Lung (tissue), 11 donors: ENCODE measurements at regions not wholly inside any gene's neighbourhood (a gene's known extent, or its start where the extent isn't known, plus 50 kb on each side); places are given as distances from the start of the nearest gene placed in this dataset.

Source experiments
- ATAC-seq: fragments of 200-7000 bp; cut with Tn5 transposase; one replicate; pipeline ENCODE4 v1.9.1; 2020; ENCODE audit warnings: moderate number of reproducible peaks; ENCODE audit not compliant: insufficient read depth, low FRiP score
- DNase-seq, 3 donors: peaks; one replicate each; pipeline ENCODE4 v3.0.0-alpha.2; 2013 to 2017
- H3K27ac ChIP-seq, 2 donors: one replicate each; pipeline ENCODE4 v1.5.1; 2013; ENCODE audit warnings: mild to moderate bottlenecking in 2 of 2, moderate library complexity in 2 of 2, control low read depth in 1 of 2, inconsistent platforms in 1 of 2, low read depth in 1 of 2, low read length in 1 of 2
- H3K27me3 ChIP-seq, 3 donors: one replicate each; pipeline ENCODE4 v1.5.1; 2013; ENCODE audit warnings: low read length in 2 of 3; ENCODE audit not compliant: control insufficient read depth in 3 of 3, insufficient read depth in 3 of 3
- H3K36me3 ChIP-seq, 4 donors: one replicate each; pipeline ENCODE4 v1.5.1; 2013; ENCODE audit warnings: low read length in 4 of 4, mild to moderate bottlenecking in 1 of 4, moderate library complexity in 1 of 4; ENCODE audit not compliant: control insufficient read depth in 4 of 4, insufficient read depth in 4 of 4
- H3K4me1 ChIP-seq, 5 donors: one replicate each; pipeline ENCODE4 v1.5.1; 2013; ENCODE audit warnings: low read length in 5 of 5, mild to moderate bottlenecking in 2 of 5, moderate library complexity in 1 of 5; ENCODE audit not compliant: control insufficient read depth in 5 of 5, insufficient read depth in 5 of 5
- H3K4me3 ChIP-seq: one replicate; pipeline ENCODE4 v1.5.1; 2013; ENCODE audit warnings: mild to moderate bottlenecking, control low read depth, moderate library complexity
- H3K9ac ChIP-seq, 2 donors: one replicate each; pipeline ENCODE4 v1.5.1; 2013; ENCODE audit warnings: low read length in 2 of 2, control low read depth in 1 of 2; ENCODE audit not compliant: insufficient read depth in 1 of 2
- H3K9me3 ChIP-seq, 4 donors: one replicate each; pipeline ENCODE4 v1.5.1; 2013; ENCODE audit warnings: low read length in 3 of 4, mild to moderate bottlenecking in 1 of 4, moderate library complexity in 1 of 4; ENCODE audit not compliant: control insufficient read depth in 4 of 4, insufficient read depth in 3 of 4
- CTCF ChIP-seq: IDR thresholded peaks from 2 replicates; pipeline ENCODE4 v1.5.1; 2012; ENCODE audit warnings: mild to moderate bottlenecking; ENCODE audit errors: control extremely low read depth, extremely low read depth
- WGBS, 2 donors: extraction: QIAGEN DNeasy Blood & Tissue Kit; methylation state at CpG; one replicate each; pipeline ENCODE4 v1.1.7; 2013; 5-methylcytosine and 5-hydroxymethylcytosine counted together
- donor health status: control.
- donor health status: control.
- donor health status: Bipolar disorder and iron deficiency.
- donor health status: healthy.
- donor health status: DM: yes; HTN: yes; CAD: no.

- WGBS, 2 donors: 79 to 82% methylated on average over 6 of the region's 6 CpGs
- no peak for ATAC-seq
- H3K4me1 ChIP-seq: peaks cover 0 to 3% (median 0%) of the 10 kb centered on the region in 5 donors
- peaks cover 0 to 2% (median 0%) of the 10 kb centered on the region in 4 donors for H3K9me3 ChIP-seq
- no peaks in the 10 kb centered on the region for H3K36me3 ChIP-seq
- no peak overlapping the region for H3K4me3 ChIP-seq
- no peak overlapping the region for H3K27ac ChIP-seq
- H3K27me3 ChIP-seq: peaks cover 0 to 13% (median 0%) of the 10 kb centered on the region in 3 donors
- H3K9ac ChIP-seq: no peak overlapping the region
- TF ChIP-seq CTCF: no peak
- DNase-seq: no peak
These were observed 72.6 kb upstream of the FRMD4A start for GRCh38 chr10:14403359-14403758.

- H3K9ac ChIP-seq: no peak overlapping the region
- peaks cover 0 to 13% (median 0%) of the 10 kb centered on the region in 3 donors for H3K27me3 ChIP-seq
- H3K4me3 ChIP-seq: no peak overlapping the region
- peaks cover 0 to 2% (median 0%) of the 10 kb centered on the region in 4 donors for H3K9me3 ChIP-seq
- 96 to 98% methylated on average over 3 of the region's 3 CpGs for WGBS, 2 donors
- H3K27ac ChIP-seq: no peak overlapping the region
- H3K4me1 ChIP-seq: peaks cover 0 to 3% (median 0%) of the 10 kb centered on the region in 5 donors
- no peak for ATAC-seq
- no peak for TF ChIP-seq CTCF
- no peaks in the 10 kb centered on the region for H3K36me3 ChIP-seq
- no peak for DNase-seq
These were observed 68.9 kb upstream of the FRMD4A start for GRCh38 chr10:14399641-14400040.

- peaks cover 0 to 5% (median 0%) of the 10 kb centered on the region in 4 donors for H3K9me3 ChIP-seq
- ATAC-seq: peak; percentile 53
These were observed 66.3 kb upstream of the FRMD4A start for GRCh38 chr10:14397066-14397465.

More at GRCh38 chr10:14397066-14397465, 66.3 kb upstream of the FRMD4A start:
- no peak overlapping the region for H3K9ac ChIP-seq
- no peaks in the 10 kb centered on the region for H3K36me3 ChIP-seq
- peaks cover 0 to 3% (median 0%) of the 10 kb centered on the region in 5 donors for H3K4me1 ChIP-seq
- WGBS, 2 donors: 73 to 80% methylated on average over 9 of the region's 9 CpGs
- H3K4me3 ChIP-seq: no peak overlapping the region
- no peak overlapping the region for H3K27ac ChIP-seq
- DNase-seq: peak; percentile 68 to 74 (median 74)
- TF ChIP-seq CTCF: no peak
- H3K27me3 ChIP-seq: peaks cover 0 to 13% (median 0%) of the 10 kb centered on the region in 3 donors
